ENCODE measurements at regions not wholly inside any gene's neighbourhood (a gene's known extent, or its start where the extent isn't known, plus 50 kb on each side); places are given as distances from the start of the nearest gene placed in this dataset.
"Not testable (repeated sequence)": the region's sequence is repeated elsewhere in the genome, so short reads cannot be mapped to it uniquely, and the experiment has no call there.

GRCh38 chr6:50966986-50967385 lies 148.3 kb downstream of the TFAP2B start:
- Histone ChIP-seq H3K4me3 (no peak overlapping the region), H3K9me3 (no peaks in the 10 kb centered on the region), H3K4me1 (no peaks in the 10 kb centered on the region), H3K27me3 (no peaks in the 10 kb centered on the region), H3K27ac (no peak overlapping the region), H3K36me3 (no peaks in the 10 kb centered on the region)
- TF ChIP-seq, protein P1, sequence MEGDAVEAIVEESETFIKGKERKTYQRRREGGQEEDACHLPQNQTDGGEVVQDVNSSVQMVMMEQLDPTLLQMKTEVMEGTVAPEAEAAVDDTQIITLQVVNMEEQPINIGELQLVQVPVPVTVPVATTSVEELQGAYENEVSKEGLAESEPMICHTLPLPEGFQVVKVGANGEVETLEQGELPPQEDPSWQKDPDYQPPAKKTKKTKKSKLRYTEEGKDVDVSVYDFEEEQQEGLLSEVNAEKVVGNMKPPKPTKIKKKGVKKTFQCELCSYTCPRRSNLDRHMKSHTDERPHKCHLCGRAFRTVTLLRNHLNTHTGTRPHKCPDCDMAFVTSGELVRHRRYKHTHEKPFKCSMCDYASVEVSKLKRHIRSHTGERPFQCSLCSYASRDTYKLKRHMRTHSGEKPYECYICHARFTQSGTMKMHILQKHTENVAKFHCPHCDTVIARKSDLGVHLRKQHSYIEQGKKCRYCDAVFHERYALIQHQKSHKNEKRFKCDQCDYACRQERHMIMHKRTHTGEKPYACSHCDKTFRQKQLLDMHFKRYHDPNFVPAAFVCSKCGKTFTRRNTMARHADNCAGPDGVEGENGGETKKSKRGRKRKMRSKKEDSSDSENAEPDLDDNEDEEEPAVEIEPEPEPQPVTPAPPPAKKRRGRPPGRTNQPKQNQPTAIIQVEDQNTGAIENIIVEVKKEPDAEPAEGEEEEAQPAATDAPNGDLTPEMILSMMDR (IDR thresholded peaks at IDR 0.05) = no peak
- TF ChIP-seq POLR2A (IDR thresholded peaks at IDR 0.05) = no peak
- intact Hi-C loops (cut with DNase I) = no loop called here
- no peak for DNase-seq (ENCODE audit: extremely low spot score in 2 of 2)

DNA sequence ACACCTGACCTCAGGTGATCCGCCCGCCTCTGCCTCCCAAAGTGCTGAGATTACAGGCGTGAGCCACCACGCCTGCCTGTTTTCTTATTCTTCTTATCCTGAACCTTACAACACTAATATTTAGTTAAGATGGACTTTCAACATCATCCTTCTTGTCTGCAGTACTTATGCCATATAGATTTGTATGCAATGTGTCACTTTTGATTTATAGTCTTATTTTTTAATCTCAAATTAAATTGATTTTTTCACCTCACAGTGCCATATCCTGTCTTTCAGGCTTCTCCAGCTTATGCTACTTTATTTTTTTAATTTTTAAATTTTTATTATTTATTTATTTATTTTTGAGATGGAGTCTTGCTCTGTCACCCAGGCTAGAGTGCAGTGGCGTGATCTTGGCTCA lies 149.6 kb downstream of the TFAP2B start:
- DNase-seq (ENCODE audit: extremely low spot score in 2 of 2); intact Hi-C loops (cut with DNase I); H3K9me3 ChIP-seq; H3K4me3 ChIP-seq; H3K36me3 ChIP-seq; H3K27ac ChIP-seq; H3K27me3 ChIP-seq; H3K4me1 ChIP-seq: not testable (repeated sequence)

GRCh38 chr6:50970908-50971307 lies 152.2 kb downstream of the TFAP2B start:
- intact Hi-C loops (cut with DNase I) = no loop called here
- H3K4me3 ChIP-seq = no peak overlapping the region
- TF ChIP-seq, protein P1 (IDR thresholded peaks at IDR 0.05) = no peak
- TF ChIP-seq POLR2A (IDR thresholded peaks at IDR 0.05) = no peak
- TF ChIP-seq POLR2AphosphoS5 (IDR thresholded peaks at IDR 0.05; ENCODE audit: insufficient read depth in 1 of 2, low read depth in 1 of 2) = no peak

GRCh38 chr6:50973464-50973863 lies 154.8 kb downstream of the TFAP2B start:
- Histone ChIP-seq H3K4me1 (no peaks in the 10 kb centered on the region), H3K27ac (no peak overlapping the region), H3K9me3 (no peaks in the 10 kb centered on the region), H3K4me3 (no peak overlapping the region), H3K36me3 (no peaks in the 10 kb centered on the region), H3K27me3 (no peaks in the 10 kb centered on the region)
- intact Hi-C loops (cut with DNase I) = no loop called here
- no peak for DNase-seq (ENCODE audit: extremely low spot score in 2 of 2)
- TF ChIP-seq, protein P1 (IDR thresholded peaks at IDR 0.05) = no peak
- TF ChIP-seq POLR2AphosphoS5 (IDR thresholded peaks at IDR 0.05; ENCODE audit: insufficient read depth in 1 of 2, low read depth in 1 of 2) (no peak), POLR2A (IDR thresholded peaks at IDR 0.05) (no peak)

More at GRCh38 chr6:50970908-50971307, 152.2 kb downstream of the TFAP2B start:
- no peaks in the 10 kb centered on the region for H3K9me3 ChIP-seq
- no peaks in the 10 kb centered on the region for H3K27me3 ChIP-seq
- no peak for DNase-seq (ENCODE audit: extremely low spot score in 2 of 2)
- no peaks in the 10 kb centered on the region for H3K4me1 ChIP-seq
- no peak overlapping the region for H3K27ac ChIP-seq
- H3K36me3 ChIP-seq = no peaks in the 10 kb centered on the region

- H3K4me3 ChIP-seq = no peak overlapping the region
- H3K27ac ChIP-seq = no peak overlapping the region
- intact Hi-C loops (cut with DNase I) = no loop called here
- no peaks in the 10 kb centered on the region for H3K9me3 ChIP-seq
- H3K27me3 ChIP-seq = no peaks in the 10 kb centered on the region
- no peaks in the 10 kb centered on the region for H3K4me1 ChIP-seq
- H3K36me3 ChIP-seq = no peaks in the 10 kb centered on the region
- no peak for DNase-seq (ENCODE audit: extremely low spot score in 2 of 2)
- no peak for TF ChIP-seq POLR2AphosphoS5 (IDR thresholded peaks at IDR 0.05; ENCODE audit: insufficient read depth in 1 of 2, low read depth in 1 of 2)
- TF ChIP-seq POLR2A (IDR thresholded peaks at IDR 0.05) = no peak
- TF ChIP-seq, protein P1 (IDR thresholded peaks at IDR 0.05) = no peak
Measured at GRCh38 chr6:50974319-50974718, 155.6 kb downstream of the TFAP2B start.

GRCh38 chr6:50975216-50975615 lies 156.5 kb downstream of the TFAP2B start:
- Histone ChIP-seq H3K36me3 (no peaks in the 10 kb centered on the region), H3K27ac (no peak overlapping the region), H3K4me3 (no peak overlapping the region), H3K9me3 (no peaks in the 10 kb centered on the region), H3K4me1 (no peaks in the 10 kb centered on the region), H3K27me3 (no peaks in the 10 kb centered on the region)
- TF ChIP-seq, protein P1 (IDR thresholded peaks at IDR 0.05) = no peak
- TF ChIP-seq POLR2A (IDR thresholded peaks at IDR 0.05) (no peak), POLR2AphosphoS5 (IDR thresholded peaks at IDR 0.05; ENCODE audit: insufficient read depth in 1 of 2, low read depth in 1 of 2) (no peak)
- intact Hi-C loops (cut with DNase I) = no loop called here
- no peak for DNase-seq (ENCODE audit: extremely low spot score in 2 of 2)

Measured in vagina (tissue), 2 donors.